ENCODE measurements at regions not wholly inside any gene's neighbourhood (a gene's known extent, or its start where the extent isn't known, plus 50 kb on each side); places are given as distances from the start of the nearest gene placed in this dataset.

- Histone ChIP-seq H3K36me3 (no peaks in the 10 kb centered on the region), H3K27me3 (peaks cover 2% of the 10 kb centered on the region; the same call in 1 of the 2 replicates), H3K9me3 (peaks cover 2% of the 10 kb centered on the region; the same call in 1 of the 2 replicates), H3K4me3 (no peak overlapping the region)
- no peak for DNase-seq
These were observed 223.7 kb upstream of the SALL1 start for GRCh38 chr16:51374790-51375189.

- no peaks in the 10 kb centered on the region for H3K36me3 ChIP-seq
- H3K27me3 ChIP-seq = peaks cover 2% of the 10 kb centered on the region; the same call in 1 of the 2 replicates
- H3K4me3 ChIP-seq = no peak overlapping the region
- DNase-seq = peak; percentile 11
- peaks cover 2% of the 10 kb centered on the region; the same call in 1 of the 2 replicates for H3K9me3 ChIP-seq
These were observed 223.3 kb upstream of the SALL1 start for GRCh38 chr16:51374346-51374745.

- H3K4me3 ChIP-seq = no peak overlapping the region
- H3K9me3 ChIP-seq = no peaks in the 10 kb centered on the region
- H3K27me3 ChIP-seq = no peaks in the 10 kb centered on the region
- no peaks in the 10 kb centered on the region for H3K36me3 ChIP-seq
- DNase-seq = no peak
These were observed 214.6 kb upstream of the SALL1 start for GRCh38 chr16:51365715-51366114.

- Histone ChIP-seq H3K36me3 (no peaks in the 10 kb centered on the region), H3K4me3 (no peak overlapping the region), H3K9me3 (no peaks in the 10 kb centered on the region), H3K27me3 (no peaks in the 10 kb centered on the region)
- DNase-seq = no peak
These were observed 208.3 kb upstream of the SALL1 start for GRCh38 chr16:51359141-51359955.

- Histone ChIP-seq H3K9me3 (no peaks in the 10 kb centered on the region), H3K27me3 (no peaks in the 10 kb centered on the region), H3K4me3 (no peak overlapping the region), H3K36me3 (no peaks in the 10 kb centered on the region)
- DNase-seq = no peak
These were observed 206.8 kb upstream of the SALL1 start for GRCh38 chr16:51357839-51358238.

- Histone ChIP-seq H3K9me3 (no peaks in the 10 kb centered on the region), H3K4me3 (no peak overlapping the region), H3K36me3 (no peaks in the 10 kb centered on the region), H3K27me3 (no peaks in the 10 kb centered on the region)
- no peak for DNase-seq
These were observed 204.8 kb upstream of the SALL1 start for GRCh38 chr16:51355875-51356274.

GRCh38 chr16:51355195-51355594 is 204.1 kb upstream of the SALL1 start:
- H3K4me3 ChIP-seq = no peak overlapping the region
- H3K27me3 ChIP-seq = no peaks in the 10 kb centered on the region
- H3K36me3 ChIP-seq = no peaks in the 10 kb centered on the region
- DNase-seq = no peak
- no peaks in the 10 kb centered on the region for H3K9me3 ChIP-seq

- no peaks in the 10 kb centered on the region for H3K27me3 ChIP-seq
- no peak overlapping the region for H3K4me3 ChIP-seq
- H3K36me3 ChIP-seq = no peaks in the 10 kb centered on the region
- H3K9me3 ChIP-seq = no peaks in the 10 kb centered on the region
- DNase-seq = no peak
These were observed 202.0 kb upstream of the SALL1 start for GRCh38 chr16:51353055-51353454.

- H3K36me3 ChIP-seq = no peaks in the 10 kb centered on the region
- no peak for DNase-seq
- H3K27me3 ChIP-seq = no peaks in the 10 kb centered on the region
- H3K9me3 ChIP-seq = no peaks in the 10 kb centered on the region
- no peak overlapping the region for H3K4me3 ChIP-seq
These were observed 198.6 kb upstream of the SALL1 start for GRCh38 chr16:51349626-51350025.

GRCh38 chr16:51343411-51343810 is 192.3 kb upstream of the SALL1 start:
- no peak overlapping the region for H3K4me3 ChIP-seq
- no peaks in the 10 kb centered on the region for H3K27me3 ChIP-seq
- peak; percentile 23 for DNase-seq
- H3K36me3 ChIP-seq = no peaks in the 10 kb centered on the region
- peaks cover 3% of the 10 kb centered on the region; the same call in 1 of the 2 replicates for H3K9me3 ChIP-seq

GRCh38 chr16:51341204-51341603 is 190.1 kb upstream of the SALL1 start:
- H3K36me3 ChIP-seq = no peaks in the 10 kb centered on the region
- H3K4me3 ChIP-seq = no peak overlapping the region
- DNase-seq = no peak
- peaks cover 3% of the 10 kb centered on the region; the same call in 1 of the 2 replicates for H3K9me3 ChIP-seq
- H3K27me3 ChIP-seq = no peaks in the 10 kb centered on the region; the same call in 1 of the 2 replicates

- H3K4me3 ChIP-seq = no peak overlapping the region
- no peak for DNase-seq
- H3K9me3 ChIP-seq = 0 out of 2 replicates have a peak, but pooled peaks cover 2% of the 10 kb centered on the region
- no peaks in the 10 kb centered on the region for H3K36me3 ChIP-seq
- no peaks in the 10 kb centered on the region; the same call in 1 of the 2 replicates for H3K27me3 ChIP-seq
These were observed 186.6 kb upstream of the SALL1 start for GRCh38 chr16:51337662-51338061.

GRCh38 chr16:51328733-51329132 is 177.7 kb upstream of the SALL1 start:
- H3K36me3 ChIP-seq = no peaks in the 10 kb centered on the region
- H3K4me3 ChIP-seq = no peak overlapping the region
- DNase-seq = no peak
- H3K9me3 ChIP-seq = 0 out of 2 replicates have a peak, but pooled peaks cover 3% of the 10 kb centered on the region
- no peaks in the 10 kb centered on the region for H3K27me3 ChIP-seq

- DNase-seq = no peak
- Histone ChIP-seq H3K4me3 (no peak overlapping the region), H3K36me3 (no peaks in the 10 kb centered on the region), H3K27me3 (0 out of 2 replicates have a peak, but pooled peaks cover 1% of the 10 kb centered on the region), H3K9me3 (no peaks in the 10 kb centered on the region)
These were observed 175.9 kb upstream of the SALL1 start for GRCh38 chr16:51327001-51327400.

- no peak overlapping the region for H3K4me3 ChIP-seq
These were observed 175.2 kb upstream of the SALL1 start for GRCh38 chr16:51326131-51326856.

GRCh38 chr16:51321251-51321650 is 170.2 kb upstream of the SALL1 start:
- 0 out of 2 replicates have a peak, but pooled peaks cover 4% of the 10 kb centered on the region for H3K27me3 ChIP-seq
- no peaks in the 10 kb centered on the region for H3K36me3 ChIP-seq
- DNase-seq = no peak
- H3K4me3 ChIP-seq = no peak overlapping the region
- no peaks in the 10 kb centered on the region for H3K9me3 ChIP-seq

More at GRCh38 chr16:51326131-51326856, 175.2 kb upstream of the SALL1 start:
- 0 out of 2 replicates have a peak, but pooled peaks cover 4% of the 10 kb centered on the region for H3K27me3 ChIP-seq
- no peaks in the 10 kb centered on the region for H3K9me3 ChIP-seq
- H3K36me3 ChIP-seq = no peaks in the 10 kb centered on the region
- DNase-seq = peak; percentile 15

- Histone ChIP-seq H3K36me3 (no peaks in the 10 kb centered on the region), H3K27me3 (0 out of 2 replicates have a peak, but pooled peaks cover 4% of the 10 kb centered on the region), H3K4me3 (no peak overlapping the region), H3K9me3 (no peaks in the 10 kb centered on the region)
- DNase-seq = no peak
These were observed 166.5 kb upstream of the SALL1 start for GRCh38 chr16:51317575-51317974.
